ENCODE measurements at regions not wholly inside any gene's neighbourhood (a gene's known extent, or its start where the extent isn't known, plus 50 kb on each side); places are given as distances from the start of the nearest gene placed in this dataset.

GRCh38 chr15:36356978-36357601 is 222.3 kb upstream of the CDIN1 start:
- FAIRE-seq (no peak), DNase-seq (no peak), ATAC-seq (peak in 2 of 4 donors; percentile 53)
- no peaks in the 10 kb centered on the region for H3K36me3 ChIP-seq
- TF ChIP-seq, protein P1, sequence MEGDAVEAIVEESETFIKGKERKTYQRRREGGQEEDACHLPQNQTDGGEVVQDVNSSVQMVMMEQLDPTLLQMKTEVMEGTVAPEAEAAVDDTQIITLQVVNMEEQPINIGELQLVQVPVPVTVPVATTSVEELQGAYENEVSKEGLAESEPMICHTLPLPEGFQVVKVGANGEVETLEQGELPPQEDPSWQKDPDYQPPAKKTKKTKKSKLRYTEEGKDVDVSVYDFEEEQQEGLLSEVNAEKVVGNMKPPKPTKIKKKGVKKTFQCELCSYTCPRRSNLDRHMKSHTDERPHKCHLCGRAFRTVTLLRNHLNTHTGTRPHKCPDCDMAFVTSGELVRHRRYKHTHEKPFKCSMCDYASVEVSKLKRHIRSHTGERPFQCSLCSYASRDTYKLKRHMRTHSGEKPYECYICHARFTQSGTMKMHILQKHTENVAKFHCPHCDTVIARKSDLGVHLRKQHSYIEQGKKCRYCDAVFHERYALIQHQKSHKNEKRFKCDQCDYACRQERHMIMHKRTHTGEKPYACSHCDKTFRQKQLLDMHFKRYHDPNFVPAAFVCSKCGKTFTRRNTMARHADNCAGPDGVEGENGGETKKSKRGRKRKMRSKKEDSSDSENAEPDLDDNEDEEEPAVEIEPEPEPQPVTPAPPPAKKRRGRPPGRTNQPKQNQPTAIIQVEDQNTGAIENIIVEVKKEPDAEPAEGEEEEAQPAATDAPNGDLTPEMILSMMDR (IDR thresholded peaks at IDR 0.05): no peak
- H3K9me3 ChIP-seq: no peaks in the 10 kb centered on the region
- H3K27ac ChIP-seq: no peak overlapping the region
- WGBS, 2 donors: 37% methylated on average over 8 of the region's 8 CpGs
- no peak overlapping the region for H3K4me3 ChIP-seq
- intact Hi-C loops (cut with DNase I): no loop called here
- H3K27me3 ChIP-seq: no peaks in the 10 kb centered on the region
- no peaks in the 10 kb centered on the region for H3K4me1 ChIP-seq

- TF ChIP-seq, protein P1 (IDR thresholded peaks at IDR 0.05): no peak
- intact Hi-C loops (cut with DNase I): no loop called here
- Histone ChIP-seq H3K36me3 (no peaks in the 10 kb centered on the region), H3K4me3 (no peak overlapping the region), H3K4me1 (no peaks in the 10 kb centered on the region), H3K27ac (no peak overlapping the region), H3K9me3 (no peaks in the 10 kb centered on the region), H3K27me3 (no peaks in the 10 kb centered on the region)
- ATAC-seq: no peak
- no peak for FAIRE-seq
- WGBS, 2 donors: 39 to 48% methylated on average over 2 of the region's 2 CpGs
- no peak for DNase-seq
Observed at GRCh38 chr15:36358094-36358493, 221.3 kb upstream of the CDIN1 start.

GRCh38 chr15:36358523-36358922 is 220.9 kb upstream of the CDIN1 start:
- Histone ChIP-seq H3K4me3 (no peak overlapping the region), H3K27me3 (no peaks in the 10 kb centered on the region), H3K4me1 (no peaks in the 10 kb centered on the region), H3K9me3 (no peaks in the 10 kb centered on the region), H3K36me3 (no peaks in the 10 kb centered on the region), H3K27ac (no peak overlapping the region)
- ATAC-seq (no peak), DNase-seq (no peak), FAIRE-seq (no peak)
- TF ChIP-seq, protein P1 (IDR thresholded peaks at IDR 0.05): no peak
- 92 to 93% methylated on average over 2 of the region's 2 CpGs for WGBS, 2 donors
- intact Hi-C loops (cut with DNase I): no loop called here

DNA sequence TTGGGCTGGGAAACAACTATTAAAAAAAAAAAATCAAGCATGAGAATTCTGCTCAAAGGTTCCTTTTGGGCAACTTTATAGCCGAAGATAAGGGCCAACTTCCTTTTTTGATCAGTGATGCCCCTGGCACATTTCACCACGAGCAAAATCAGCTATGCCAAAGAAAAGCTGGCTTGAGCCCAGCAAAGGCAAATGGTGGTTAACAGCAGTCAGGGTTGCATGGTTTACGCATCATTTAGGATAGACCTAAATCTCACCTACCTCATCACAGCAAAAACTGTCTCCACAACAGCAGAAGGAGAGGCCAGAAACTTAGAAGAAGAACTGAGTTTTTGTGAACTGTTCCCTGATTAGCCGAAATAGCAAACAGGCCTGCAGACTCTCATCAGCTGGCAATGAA is 220.1 kb upstream of the CDIN1 start:
- DNase-seq: no peak
- Histone ChIP-seq H3K27me3 (no peaks in the 10 kb centered on the region), H3K27ac (no peak overlapping the region), H3K4me3 (no peak overlapping the region), H3K9me3 (no peaks in the 10 kb centered on the region), H3K36me3 (no peaks in the 10 kb centered on the region), H3K4me1 (no peaks in the 10 kb centered on the region)
- intact Hi-C loops (cut with DNase I): no loop called here
- 65 to 70% methylated on average over 4 of the region's 4 CpGs for WGBS, 2 donors
- no peak for ATAC-seq
- TF ChIP-seq, protein P1 (IDR thresholded peaks at IDR 0.05): no peak
- FAIRE-seq: no peak

DNA sequence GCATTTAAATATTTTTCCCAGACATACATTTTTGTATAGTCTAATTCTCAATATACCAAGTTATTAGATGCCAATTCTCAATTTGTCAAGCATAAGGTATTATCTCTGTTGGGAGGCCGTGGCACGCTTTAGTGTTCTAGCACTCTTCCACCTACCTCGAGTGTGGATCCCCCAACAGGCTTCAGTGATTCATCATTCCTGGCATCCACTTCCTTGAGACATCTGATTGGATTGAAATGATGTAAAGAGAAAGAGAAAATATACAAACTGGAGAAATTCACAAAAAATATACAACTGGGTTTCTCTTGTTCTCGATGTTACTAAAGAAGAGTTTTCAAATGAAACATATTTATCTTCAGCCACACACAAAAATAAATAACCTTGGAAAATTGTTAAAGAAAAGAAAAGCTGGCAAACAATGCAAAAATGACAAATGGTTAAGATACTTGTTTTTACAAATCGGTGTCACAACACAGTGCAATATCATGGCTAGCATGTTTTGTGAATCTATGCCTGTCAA is 218.0 kb upstream of the CDIN1 start:
- no peak for DNase-seq
- no peak for FAIRE-seq
- H3K4me3 ChIP-seq: no peak overlapping the region

More for the DNA sequence above, 218.0 kb upstream of the CDIN1 start:
- H3K27me3 ChIP-seq: no peaks in the 10 kb centered on the region
- intact Hi-C loops (cut with DNase I): no loop called here
- no peaks in the 10 kb centered on the region for H3K9me3 ChIP-seq
- 80 to 85% methylated on average over 5 of the region's 5 CpGs for WGBS, 2 donors
- no peak for ATAC-seq
- no peaks in the 10 kb centered on the region for H3K36me3 ChIP-seq
- H3K27ac ChIP-seq: no peak overlapping the region
- TF ChIP-seq, protein P1 (IDR thresholded peaks at IDR 0.05): no peak
- H3K4me1 ChIP-seq: no peaks in the 10 kb centered on the region

Data from pancreas (tissue), 10 donors.